ENCODE measurements at regions not wholly inside any gene's neighbourhood (a gene's known extent, or its start where the extent isn't known, plus 50 kb on each side); places are given as distances from the start of the nearest gene placed in this dataset.

DNA sequence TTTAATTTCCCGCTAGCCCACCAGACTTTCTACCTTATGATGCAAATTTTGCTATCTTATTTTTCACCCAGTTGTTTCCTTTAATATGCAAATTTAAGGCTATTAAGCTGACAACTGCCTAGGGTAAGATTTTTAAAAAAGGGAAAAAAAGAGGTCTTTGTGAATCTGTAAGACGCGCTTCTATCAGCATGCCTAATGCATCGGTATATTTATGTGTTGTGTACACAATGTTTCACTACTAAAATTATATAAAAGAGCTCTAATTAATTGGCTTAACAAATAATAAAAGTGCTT lies 386.6 kb downstream of the KIF20B start:
- TF ChIP-seq POLR2A (IDR thresholded peaks at IDR 0.05) = no peak
- TF ChIP-seq CTCF (IDR thresholded peaks at IDR 0.05) = no peak
